Anterior cingulate cortex (tissue), 58 donors: ENCODE measurements at regions not wholly inside any gene's neighbourhood (a gene's known extent, or its start where the extent isn't known, plus 50 kb on each side); places are given as distances from the start of the nearest gene placed in this dataset.

Source experiments
- DNase-seq, 58 donors: peaks; one replicate each; lab custom pipeline; 2025; lab: John Stamatoyannopoulos, UW

DNA sequence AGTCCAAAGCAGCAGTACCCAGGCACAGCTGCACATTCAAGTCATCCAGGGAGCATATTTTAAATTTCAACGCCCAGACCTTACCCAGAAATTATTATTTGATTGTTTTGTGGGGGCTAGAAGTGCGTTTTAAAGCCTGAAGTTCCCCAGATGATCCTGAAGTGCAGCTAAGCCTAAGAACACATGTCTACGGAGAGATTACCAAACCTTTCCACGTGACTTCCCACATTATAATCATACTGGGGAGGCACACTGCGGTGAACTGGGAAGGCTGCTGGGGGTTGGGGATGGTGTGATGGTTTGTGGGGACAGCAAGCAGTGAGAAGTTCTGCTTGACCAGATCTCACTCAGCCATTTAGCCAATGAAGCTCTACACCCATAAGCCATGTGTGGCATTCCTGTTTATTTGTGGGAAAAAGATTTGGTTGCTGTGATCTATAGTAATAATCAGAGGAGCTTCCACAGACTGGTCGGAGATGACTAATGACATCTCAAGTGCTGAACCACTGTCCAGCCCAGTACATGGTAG is 93.4 kb upstream of the CDH6 start:
- no peak for DNase-seq

- DNase-seq: no peak
These were observed 94.7 kb upstream of the CDH6 start for GRCh38 chr5:31098811-31099210.

DNA sequence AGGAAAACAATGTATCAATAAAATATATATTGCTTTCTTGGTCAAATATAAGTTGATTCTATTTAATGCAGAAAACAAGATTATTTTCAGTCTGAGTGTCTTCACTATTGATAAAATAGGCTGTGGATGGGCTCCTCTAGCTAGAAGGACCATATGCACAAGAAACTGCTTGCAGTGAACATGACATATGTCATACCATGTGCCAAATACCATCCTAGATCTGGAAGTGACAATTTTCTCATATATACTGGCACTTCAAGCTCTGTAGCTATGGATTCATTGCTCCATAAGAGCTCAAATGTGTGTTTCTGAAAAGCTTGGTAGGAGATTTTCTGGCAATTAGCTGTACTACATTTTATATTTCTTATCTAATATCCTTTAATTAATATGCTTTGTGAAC is 95.6 kb upstream of the CDH6 start:
- no peak for DNase-seq

- DNase-seq: peak in 2 of 58 donors; percentile 2 to 21
These were observed 97.1 kb upstream of the CDH6 start for GRCh38 chr5:31096238-31096865.

DNA sequence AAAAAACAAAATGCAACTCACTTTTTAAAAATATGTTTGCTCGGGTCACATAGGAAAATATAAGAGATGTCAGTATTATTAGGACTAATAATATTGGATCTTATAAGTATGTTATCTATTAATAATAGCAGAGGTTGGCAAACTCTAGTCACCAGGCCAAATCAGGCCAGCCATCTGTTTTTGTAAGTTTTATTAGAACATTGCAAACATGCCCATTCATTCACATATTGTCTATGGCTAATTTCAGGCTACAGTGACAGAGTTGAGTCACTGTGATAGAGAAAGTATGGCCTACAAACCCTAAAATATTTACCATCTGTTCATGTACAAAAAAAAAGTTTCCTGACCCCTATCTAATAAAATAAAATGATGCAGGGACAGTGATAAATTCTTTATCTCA is 97.7 kb upstream of the CDH6 start:
- no peak for DNase-seq

DNA sequence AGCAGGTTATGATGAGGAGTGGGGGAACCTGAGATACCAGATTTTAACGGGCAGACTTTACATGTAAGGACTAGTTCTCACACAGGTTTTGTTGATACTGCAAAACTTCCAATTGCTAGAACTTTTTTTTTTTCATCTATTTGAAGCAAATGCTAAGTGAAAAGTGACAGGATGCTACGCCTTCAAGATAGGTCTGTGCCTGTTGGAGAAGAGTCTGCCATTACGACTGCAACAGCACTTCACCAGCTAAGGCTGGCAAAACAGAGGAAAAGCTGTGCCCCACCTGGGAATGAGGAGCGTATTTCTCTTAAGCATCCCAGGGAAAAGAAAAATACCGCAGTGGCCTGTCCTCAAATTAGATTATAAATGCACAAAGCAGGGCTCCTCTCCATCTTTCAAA is 102.0 kb upstream of the CDH6 start:
- no peak for DNase-seq

GRCh38 chr5:31090467-31090866 is 103.0 kb upstream of the CDH6 start:
- DNase-seq: no peak

GRCh38 chr5:31086839-31087415 is 106.6 kb upstream of the CDH6 start:
- no peak for DNase-seq

- DNase-seq: no peak
These were observed 108.6 kb upstream of the CDH6 start for GRCh38 chr5:31084871-31085270.

DNA sequence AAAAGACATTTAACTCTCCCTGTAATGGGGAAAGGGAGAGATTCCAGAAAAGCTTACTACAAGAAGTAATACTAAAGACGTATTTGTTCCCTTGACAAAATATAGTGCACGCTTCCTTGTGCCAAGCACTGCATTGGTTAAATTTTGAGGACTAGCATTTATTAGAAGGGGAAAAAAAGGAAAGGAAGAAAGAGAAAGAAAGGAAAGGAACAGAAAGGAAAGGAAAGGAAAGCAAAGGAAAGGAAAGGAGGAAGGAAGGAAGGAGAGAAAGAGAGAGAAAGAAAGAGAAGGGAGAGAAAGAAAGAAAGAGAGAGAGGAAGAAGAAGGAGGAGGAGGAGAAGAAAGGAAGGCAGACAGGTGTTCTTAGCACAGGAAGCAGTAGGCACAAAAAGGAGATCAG is 110.1 kb upstream of the CDH6 start:
- no peak for DNase-seq

- no peak for DNase-seq
These were observed 113.8 kb upstream of the CDH6 start for GRCh38 chr5:31079668-31080067.

GRCh38 chr5:31078956-31079355 is 114.5 kb upstream of the CDH6 start:
- no peak for DNase-seq

DNA sequence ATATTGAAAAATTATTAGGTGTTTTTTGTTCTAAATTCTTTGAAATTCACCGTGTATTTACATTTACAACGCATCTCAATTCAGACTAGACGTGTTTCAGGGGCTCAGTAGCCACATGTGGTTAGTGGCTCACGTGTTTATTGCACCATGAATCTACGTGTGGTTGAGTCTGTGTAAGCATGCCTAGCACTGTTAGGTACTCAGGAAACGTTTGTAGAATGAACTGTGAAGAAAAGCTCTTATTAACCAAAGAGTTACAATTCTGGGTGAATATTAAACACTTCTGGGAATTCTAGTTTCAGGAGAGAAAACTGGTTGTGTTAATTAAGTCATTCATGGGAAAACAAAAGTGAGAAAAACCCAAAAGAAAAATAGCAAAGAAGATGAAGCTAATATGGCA is 117.5 kb upstream of the CDH6 start:
- DNase-seq: no peak

DNA sequence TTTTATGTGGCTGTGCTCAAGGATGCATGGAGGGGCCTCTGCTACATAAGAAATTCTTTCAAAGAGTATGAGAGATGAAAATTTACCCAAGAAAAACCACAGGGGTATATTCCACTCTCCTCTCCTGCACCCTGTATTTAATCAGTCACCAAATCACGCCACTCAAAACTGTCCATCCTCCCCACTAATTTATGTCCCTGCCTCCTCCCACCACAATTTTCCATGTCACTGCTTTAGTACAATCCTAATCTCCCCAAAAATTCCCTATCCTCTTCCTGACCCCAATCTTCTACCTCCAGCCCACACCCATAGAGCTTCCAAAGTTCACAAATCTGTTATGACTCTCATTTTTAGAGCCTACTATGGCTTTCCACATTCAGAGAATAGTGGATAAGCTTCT is 125.2 kb upstream of the CDH6 start:
- no peak for DNase-seq

- DNase-seq: no peak
These were observed 126.7 kb upstream of the CDH6 start for GRCh38 chr5:31066655-31067328.

DNA sequence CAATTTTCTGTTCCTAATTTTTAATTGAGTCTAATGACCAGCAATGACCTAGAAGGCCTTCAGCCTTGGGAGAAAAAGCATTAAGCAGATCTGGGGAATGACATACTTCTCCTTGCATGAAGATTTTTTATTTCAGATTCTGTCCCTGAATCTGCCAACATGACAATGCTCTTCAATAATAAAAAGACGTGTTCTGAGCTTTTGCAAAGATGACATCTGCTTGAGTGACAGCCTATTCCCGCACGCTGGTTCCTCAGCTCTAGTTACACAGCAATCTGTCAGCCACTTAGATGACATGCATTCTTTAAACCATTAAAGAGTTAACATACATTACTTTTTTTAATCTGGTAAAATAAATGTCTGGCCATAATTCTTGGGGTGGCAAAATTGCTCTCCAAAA is 129.3 kb upstream of the CDH6 start:
- DNase-seq: no peak

DNA sequence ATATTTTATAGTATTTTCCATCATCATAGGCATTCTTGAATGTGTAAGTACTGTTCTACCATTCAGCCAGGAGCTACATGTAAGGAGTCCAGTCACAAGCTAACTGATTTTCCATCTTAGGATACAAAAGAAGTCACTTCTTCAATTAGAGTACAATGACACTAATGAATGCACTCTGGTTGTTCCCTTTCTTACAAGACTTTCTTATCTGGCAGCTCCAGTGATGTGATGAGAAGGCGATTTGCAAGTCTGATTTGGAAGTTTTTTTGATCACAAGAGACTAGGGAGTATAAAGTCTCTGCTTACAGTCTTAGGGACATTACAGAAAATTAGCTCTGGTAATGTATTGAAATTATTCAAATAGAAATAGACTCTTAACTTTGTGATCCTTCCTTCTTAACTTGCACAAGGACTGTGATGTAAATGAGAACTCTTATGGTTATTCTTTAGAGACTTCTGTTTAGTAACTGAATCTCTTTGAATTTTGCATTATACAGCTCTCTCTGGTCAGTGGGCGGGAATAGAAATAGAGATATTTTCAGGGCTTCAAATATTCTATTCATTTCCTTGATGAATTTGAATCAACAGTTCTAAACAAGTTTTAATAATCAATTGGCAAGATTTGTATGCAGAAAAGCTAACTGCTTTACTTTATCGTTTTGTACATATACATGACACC is 130.4 kb upstream of the CDH6 start:
- no peak for DNase-seq

- DNase-seq: no peak
These were observed 133.6 kb upstream of the CDH6 start for GRCh38 chr5:31059889-31060288.

DNA sequence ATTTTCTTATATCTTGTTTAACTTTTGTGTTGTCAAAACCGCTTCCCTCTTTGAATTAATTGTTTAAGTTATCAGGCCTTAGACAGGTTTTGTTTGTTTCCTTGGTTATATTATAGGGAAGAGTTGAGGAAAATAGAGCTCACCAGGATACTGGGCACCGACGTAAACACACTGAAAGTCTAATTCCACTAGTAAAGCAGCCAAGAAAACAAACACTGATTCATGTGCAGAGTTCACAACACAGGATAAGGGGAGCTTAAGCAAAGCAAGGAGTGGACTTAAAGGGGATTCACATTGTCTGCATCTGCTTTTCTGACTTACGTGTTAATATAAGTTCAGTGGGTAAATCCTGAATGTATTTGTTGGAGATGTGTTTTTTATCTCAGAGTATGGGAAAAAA is 139.0 kb upstream of the CDH6 start:
- no peak for DNase-seq

- DNase-seq: no peak
These were observed 140.4 kb upstream of the CDH6 start for GRCh38 chr5:31052937-31053658.

GRCh38 chr5:31051316-31051715 is 142.2 kb upstream of the CDH6 start:
- DNase-seq: no peak
